ENCODE measurements at regions not wholly inside any gene's neighbourhood (a gene's known extent, or its start where the extent isn't known, plus 50 kb on each side); places are given as distances from the start of the nearest gene placed in this dataset.

DNA sequence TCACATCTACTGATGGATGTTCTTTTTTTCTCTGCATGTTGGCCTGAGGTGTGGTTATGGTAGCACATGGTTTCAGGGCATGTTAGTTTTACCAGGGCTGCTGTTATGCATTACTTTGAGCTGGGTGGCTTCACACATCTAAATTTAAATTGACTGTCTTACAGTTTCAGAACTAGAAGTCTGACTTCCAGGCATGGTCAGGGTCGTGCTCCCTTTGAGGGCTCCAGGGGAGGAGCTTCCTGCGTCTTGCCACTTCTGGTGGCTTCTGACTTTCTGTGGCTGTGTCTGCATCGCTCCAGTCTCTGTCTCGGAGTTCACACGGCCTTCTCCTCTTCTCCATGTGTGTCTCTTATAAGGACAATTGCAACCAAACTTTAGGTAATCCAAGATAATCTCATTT is 143.9 kb downstream of the GALR1 start:
- H3K79me2 ChIP-seq (ENCODE audit: control insufficient read depth, insufficient read depth, low read length), result no peaks in the 10 kb centered on the region
- H3K36me3 ChIP-seq (ENCODE audit: control insufficient read depth in 2 of 2, extremely low read depth in 1 of 2, insufficient read depth in 2 of 2, low read length in 2 of 2), result no peaks in the 10 kb centered on the region
- H3K27ac ChIP-seq (ENCODE audit: control insufficient read depth, insufficient read depth, low read length), result no peak overlapping the region
- no peaks in the 10 kb centered on the region for H3K9me1 ChIP-seq (ENCODE audit: control insufficient read depth, extremely low read depth, insufficient read depth, low read length)
- FAIRE-seq, result no peak
- dilution Hi-C loops (cut with MboI; ENCODE audit: extremely low pct_ligation_motif_present, low sequenced_read_pairs), result no loop called here
- H3K9ac ChIP-seq (ENCODE audit: control insufficient read depth, extremely low read depth, insufficient read depth, low read length), result no peak overlapping the region
- no peak overlapping the region for H2AFZ ChIP-seq (ENCODE audit: control insufficient read depth, low read length)
- DNase-seq (ENCODE audit: low read depth, low spot score), result no peak
- H3K4me1 ChIP-seq (ENCODE audit: control insufficient read depth, extremely low read depth, insufficient read depth, low read length), result no peaks in the 10 kb centered on the region
- no peak overlapping the region for H3K4me3 ChIP-seq (ENCODE audit: control insufficient read depth in 2 of 3, extremely low read depth in 1 of 3, insufficient read depth in 2 of 3, low read depth in 1 of 3, low read length in 3 of 3)
- no peaks in the 10 kb centered on the region for H3K27me3 ChIP-seq (ENCODE audit: control insufficient read depth, extremely low read depth, insufficient read depth, low read length)
- peaks cover 2% of the 10 kb centered on the region for H3K9me3 ChIP-seq (ENCODE audit: control insufficient read depth, low read depth, low read length)
- H3K4me2 ChIP-seq (ENCODE audit: control insufficient read depth, extremely low read depth, insufficient read depth, low read depth, low read length), result no peak overlapping the region
- TF ChIP-seq, protein P1, sequence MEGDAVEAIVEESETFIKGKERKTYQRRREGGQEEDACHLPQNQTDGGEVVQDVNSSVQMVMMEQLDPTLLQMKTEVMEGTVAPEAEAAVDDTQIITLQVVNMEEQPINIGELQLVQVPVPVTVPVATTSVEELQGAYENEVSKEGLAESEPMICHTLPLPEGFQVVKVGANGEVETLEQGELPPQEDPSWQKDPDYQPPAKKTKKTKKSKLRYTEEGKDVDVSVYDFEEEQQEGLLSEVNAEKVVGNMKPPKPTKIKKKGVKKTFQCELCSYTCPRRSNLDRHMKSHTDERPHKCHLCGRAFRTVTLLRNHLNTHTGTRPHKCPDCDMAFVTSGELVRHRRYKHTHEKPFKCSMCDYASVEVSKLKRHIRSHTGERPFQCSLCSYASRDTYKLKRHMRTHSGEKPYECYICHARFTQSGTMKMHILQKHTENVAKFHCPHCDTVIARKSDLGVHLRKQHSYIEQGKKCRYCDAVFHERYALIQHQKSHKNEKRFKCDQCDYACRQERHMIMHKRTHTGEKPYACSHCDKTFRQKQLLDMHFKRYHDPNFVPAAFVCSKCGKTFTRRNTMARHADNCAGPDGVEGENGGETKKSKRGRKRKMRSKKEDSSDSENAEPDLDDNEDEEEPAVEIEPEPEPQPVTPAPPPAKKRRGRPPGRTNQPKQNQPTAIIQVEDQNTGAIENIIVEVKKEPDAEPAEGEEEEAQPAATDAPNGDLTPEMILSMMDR (optimal IDR thresholded peaks at IDR 0.05 in 1 of 3, IDR thresholded peaks at IDR 0.05 in 1 of 3, conservative IDR thresholded peaks at IDR 0.05 in 1 of 3; ENCODE audit: extremely low read depth in 1 of 3, insufficient read depth in 2 of 3, low read length in 3 of 3), result no peak
- no peak for TF ChIP-seq EZH2 (IDR thresholded peaks at IDR 0.05; ENCODE audit: low read length)
- H4K20me1 ChIP-seq (ENCODE audit: control insufficient read depth, extremely low read depth, insufficient read depth, low read length), result no peaks in the 10 kb centered on the region

DNA sequence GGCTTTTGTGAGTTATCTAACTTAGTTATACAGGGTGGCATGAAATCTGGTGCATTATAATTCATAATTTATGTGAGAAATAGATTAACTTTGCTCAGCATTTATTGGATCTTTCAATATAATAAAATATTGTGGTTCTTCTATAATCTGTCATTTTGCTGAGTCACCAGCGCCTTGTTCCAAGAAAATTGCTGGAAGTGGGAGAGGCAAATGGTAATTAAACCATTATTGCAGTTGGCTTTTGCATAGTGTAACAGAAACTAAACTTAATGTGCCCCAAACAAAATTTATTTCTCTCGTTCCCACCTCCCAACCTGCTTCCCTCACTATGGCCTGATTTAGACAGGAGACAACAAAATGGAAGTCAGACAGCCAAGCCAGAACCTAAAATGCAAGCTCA is 146.3 kb downstream of the GALR1 start:
- dilution Hi-C loops (cut with MboI; ENCODE audit: extremely low pct_ligation_motif_present, low sequenced_read_pairs), result no loop called here
- no peak for FAIRE-seq
- Histone ChIP-seq H3K9me3 (ENCODE audit: control insufficient read depth, low read depth, low read length) (peaks cover 8% of the 10 kb centered on the region), H3K79me2 (ENCODE audit: control insufficient read depth, insufficient read depth, low read length) (no peaks in the 10 kb centered on the region), H3K4me3 (ENCODE audit: control insufficient read depth in 2 of 3, extremely low read depth in 1 of 3, insufficient read depth in 2 of 3, low read depth in 1 of 3, low read length in 3 of 3) (no peak overlapping the region), H3K27me3 (ENCODE audit: control insufficient read depth, extremely low read depth, insufficient read depth, low read length) (no peaks in the 10 kb centered on the region), H3K4me1 (ENCODE audit: control insufficient read depth, extremely low read depth, insufficient read depth, low read length) (no peaks in the 10 kb centered on the region), H3K27ac (ENCODE audit: control insufficient read depth, insufficient read depth, low read length) (no peak overlapping the region), H3K36me3 (ENCODE audit: control insufficient read depth in 2 of 2, extremely low read depth in 1 of 2, insufficient read depth in 2 of 2, low read length in 2 of 2) (no peaks in the 10 kb centered on the region), H2AFZ (ENCODE audit: control insufficient read depth, low read length) (no peak overlapping the region), H3K4me2 (ENCODE audit: control insufficient read depth, extremely low read depth, insufficient read depth, low read depth, low read length) (no peak overlapping the region), H3K9me1 (ENCODE audit: control insufficient read depth, extremely low read depth, insufficient read depth, low read length) (no peaks in the 10 kb centered on the region), H4K20me1 (ENCODE audit: control insufficient read depth, extremely low read depth, insufficient read depth, low read length) (no peaks in the 10 kb centered on the region), H3K9ac (ENCODE audit: control insufficient read depth, extremely low read depth, insufficient read depth, low read length) (no peak overlapping the region)
- TF ChIP-seq, protein P1 (optimal IDR thresholded peaks at IDR 0.05 in 1 of 3, IDR thresholded peaks at IDR 0.05 in 1 of 3, conservative IDR thresholded peaks at IDR 0.05 in 1 of 3; ENCODE audit: extremely low read depth in 1 of 3, insufficient read depth in 2 of 3, low read length in 3 of 3), result no peak
- TF ChIP-seq EZH2 (IDR thresholded peaks at IDR 0.05; ENCODE audit: low read length), result no peak
- DNase-seq (ENCODE audit: low read depth, low spot score), result no peak

Data from keratinocyte (primary cell).